GM12878 (cell line): ENCODE measurements at regions not wholly inside any gene's neighbourhood (a gene's known extent, or its start where the extent isn't known, plus 50 kb on each side); places are given as distances from the start of the nearest gene placed in this dataset.

Source experiments
- ASH2L ChIP-seq: fragments of 300-600, 200-600 bp; sonication (generic); IDR thresholded peaks from 2 replicates; pipeline ENCODE4 v1.6.1; 2017; ENCODE audit warnings: low read depth, mild to moderate bottlenecking, borderline replicate concordance
- ATF7 ChIP-seq: fragments of 450-650 bp; IDR thresholded peaks from 2 replicates; pipeline ENCODE4 v1.6.1; 2016; ENCODE audit warnings: low read depth, mild to moderate bottlenecking
- CHD4 ChIP-seq: fragments of 200-600 bp; sonication (generic); IDR thresholded peaks from 2 replicates; pipeline ENCODE4 v1.6.1; 2016; ENCODE audit warnings: mild to moderate bottlenecking
- DPF2 ChIP-seq: fragments of 450-650 bp; IDR thresholded peaks from 2 replicates; pipeline ENCODE4 v1.6.1; 2017; ENCODE audit warnings: mild to moderate bottlenecking
- EP300 ChIP-seq, 2 experiments: fragments of 150-350 bp in 1 of 2; IDR thresholded peaks; 2 replicates each; pipeline ENCODE4 v1.6.1; 2011 to 2012; ENCODE audit warnings: low read depth in 2 of 2, low read length in 2 of 2, borderline replicate concordance in 1 of 2, improper control_type of control experiment in 1 of 2, inconsistent platforms in 1 of 2; ENCODE audit not compliant: control insufficient read depth in 1 of 2
- EZH2 ChIP-seq: IDR thresholded peaks from 2 replicates; pipeline ENCODE4 v1.6.1; 2012; ENCODE audit warnings: low read depth, mild to moderate bottlenecking, control low read depth, inconsistent platforms, low read length, borderline replicate concordance; ENCODE audit not compliant: control insufficient read depth
- FOXK2 ChIP-seq: fragments of 450-650 bp; IDR thresholded peaks from 2 replicates; pipeline ENCODE4 v1.6.1; 2017; ENCODE audit warnings: mild to moderate bottlenecking, moderate library complexity
- IKZF1 ChIP-seq: fragments of 450-650 bp; conservative IDR thresholded peaks from 2 replicates; pipeline ENCODE4 v1.6.1; 2017; ENCODE audit warnings: antibody characterized with exemption, mild to moderate bottlenecking
- IKZF2 ChIP-seq, 2 experiments: fragments of 450-650 bp; IDR thresholded peaks; 2 replicates each; pipeline ENCODE4 v1.6.1; 2017; ENCODE audit warnings: mild to moderate bottlenecking in 2 of 2, moderate library complexity in 2 of 2
- NFXL1 ChIP-seq: fragments of 450-650 bp; IDR thresholded peaks from 2 replicates; pipeline ENCODE4 v1.6.1; 2017; ENCODE audit warnings: antibody characterized with exemption, mild to moderate bottlenecking, borderline replicate concordance
- NR2F1 ChIP-seq: fragments of 450-650 bp; conservative IDR thresholded peaks from 2 replicates; pipeline ENCODE4 v1.6.1; 2017; ENCODE audit warnings: mild to moderate bottlenecking
- POLR2A ChIP-seq: IDR thresholded peaks from 2 replicates; pipeline ENCODE4 v1.6.1; 2011; ENCODE audit warnings: low read depth, mild to moderate bottlenecking, low read length
- POLR2AphosphoS5 ChIP-seq: IDR thresholded peaks from 2 replicates; pipeline ENCODE4 v1.6.1; 2011; ENCODE audit warnings: mild to moderate bottlenecking, low read length, inconsistent platforms
- RUNX3 ChIP-seq: IDR thresholded peaks from 2 replicates; pipeline ENCODE4 v1.6.1; 2012; ENCODE audit warnings: low read length, inconsistent platforms
- STAT3 ChIP-seq: IDR thresholded peaks from 2 replicates; pipeline ENCODE4 v1.6.1; 2011; ENCODE audit warnings: low read depth, low read length, improper control_type of control experiment
- SUZ12 ChIP-seq: fragments of 200-600 bp; sonication (generic); IDR thresholded peaks from one replicate; pipeline ENCODE4 v1.6.1; 2018; ENCODE audit warnings: antibody characterized with exemption, mild to moderate bottlenecking; ENCODE audit not compliant: unreplicated experiment
- TAF1 ChIP-seq: IDR thresholded peaks from 2 replicates; pipeline ENCODE4 v1.6.1; 2011; ENCODE audit warnings: mild to moderate bottlenecking, low read depth, low read length, borderline replicate concordance
- TBL1XR1 ChIP-seq: IDR thresholded peaks from 2 replicates; pipeline ENCODE4 v1.6.1; 2012; ENCODE audit warnings: low read depth, low read length, improper control_type of control experiment
- ZBTB11 ChIP-seq: fragments of 450-650 bp; formaldehyde crosslinking; IDR thresholded peaks from 2 replicates; pipeline ENCODE4 v1.5.0; 2022; ENCODE audit warnings: mild to moderate bottlenecking, missing genetic modification characterization
- ZNF622 ChIP-seq: fragments of 450-650 bp; IDR thresholded peaks from 2 replicates; pipeline ENCODE4 v1.6.1; 2017; ENCODE audit warnings: mild to moderate bottlenecking, inconsistent platforms
- TF ChIP-seq, protein P1 (sequence below): fragments of 450-650 bp; formaldehyde crosslinking; IDR thresholded peaks from 2 replicates; pipeline ENCODE4 v1.4.0; 2020; ENCODE audit warnings: mild to moderate bottlenecking, moderate library complexity
- TF ChIP-seq, protein P2 (sequence below): fragments of 450-650 bp; IDR thresholded peaks from 2 replicates; pipeline ENCODE4 v1.6.1; 2017; ENCODE audit warnings: mild to moderate bottlenecking

DNA sequence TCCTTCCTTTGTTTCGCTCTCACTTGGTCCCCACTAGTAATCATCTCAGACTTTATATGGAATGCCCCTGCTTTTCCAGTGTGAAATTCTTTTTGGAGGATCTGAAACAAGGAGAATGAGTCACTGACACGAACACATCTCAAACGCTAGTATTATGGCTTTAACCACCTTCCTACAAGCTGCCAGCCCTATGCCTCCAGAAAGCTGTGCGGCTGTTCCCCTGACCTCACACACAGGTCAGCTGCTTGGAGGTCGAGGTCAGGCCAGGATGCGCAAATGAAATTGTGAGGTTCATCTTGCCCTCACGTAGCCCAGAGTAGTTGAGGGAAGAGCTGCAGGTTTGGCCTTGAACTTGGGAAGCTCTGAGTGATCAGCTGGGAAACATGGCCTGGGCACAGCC is 449.8 kb downstream of the FGF9 start (continued):
- TF ChIP-seq, protein P1, sequence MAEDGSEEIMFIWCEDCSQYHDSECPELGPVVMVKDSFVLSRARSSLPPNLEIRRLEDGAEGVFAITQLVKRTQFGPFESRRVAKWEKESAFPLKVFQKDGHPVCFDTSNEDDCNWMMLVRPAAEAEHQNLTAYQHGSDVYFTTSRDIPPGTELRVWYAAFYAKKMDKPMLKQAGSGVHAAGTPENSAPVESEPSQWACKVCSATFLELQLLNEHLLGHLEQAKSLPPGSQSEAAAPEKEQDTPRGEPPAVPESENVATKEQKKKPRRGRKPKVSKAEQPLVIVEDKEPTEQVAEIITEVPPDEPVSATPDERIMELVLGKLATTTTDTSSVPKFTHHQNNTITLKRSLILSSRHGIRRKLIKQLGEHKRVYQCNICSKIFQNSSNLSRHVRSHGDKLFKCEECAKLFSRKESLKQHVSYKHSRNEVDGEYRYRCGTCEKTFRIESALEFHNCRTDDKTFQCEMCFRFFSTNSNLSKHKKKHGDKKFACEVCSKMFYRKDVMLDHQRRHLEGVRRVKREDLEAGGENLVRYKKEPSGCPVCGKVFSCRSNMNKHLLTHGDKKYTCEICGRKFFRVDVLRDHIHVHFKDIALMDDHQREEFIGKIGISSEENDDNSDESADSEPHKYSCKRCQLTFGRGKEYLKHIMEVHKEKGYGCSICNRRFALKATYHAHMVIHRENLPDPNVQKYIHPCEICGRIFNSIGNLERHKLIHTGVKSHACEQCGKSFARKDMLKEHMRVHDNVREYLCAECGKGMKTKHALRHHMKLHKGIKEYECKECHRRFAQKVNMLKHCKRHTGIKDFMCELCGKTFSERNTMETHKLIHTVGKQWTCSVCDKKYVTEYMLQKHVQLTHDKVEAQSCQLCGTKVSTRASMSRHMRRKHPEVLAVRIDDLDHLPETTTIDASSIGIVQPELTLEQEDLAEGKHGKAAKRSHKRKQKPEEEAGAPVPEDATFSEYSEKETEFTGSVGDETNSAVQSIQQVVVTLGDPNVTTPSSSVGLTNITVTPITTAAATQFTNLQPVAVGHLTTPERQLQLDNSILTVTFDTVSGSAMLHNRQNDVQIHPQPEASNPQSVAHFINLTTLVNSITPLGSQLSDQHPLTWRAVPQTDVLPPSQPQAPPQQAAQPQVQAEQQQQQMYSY (CRISPR knock-in tag), result no peak
- TF ChIP-seq RUNX3 (peak; percentile 39), ATF7 (no peak), ASH2L (no peak), IKZF2 (IDR thresholded peaks at IDR 0.05) (0 out of 4 replicates have a peak, but pooled peaks of 1 of the 2 experiments have one; percentile 21), DPF2 (no peak), EZH2 (no peak), TAF1 (no peak), FOXK2 (no peak), SUZ12 (no peak), IKZF1 (no peak), NFXL1 (no peak), ZBTB11 (CRISPR knock-in tag) (no peak), POLR2A (no peak), ZNF622 (no peak), NR2F1 (peak; percentile 67; the same call in 1 of the 2 replicates), CHD4 (no peak), POLR2AphosphoS5 (no peak), TBL1XR1 (no peak), STAT3 (no peak), EP300 (IDR thresholded peaks at IDR 0.05; ENCODE audit: borderline replicate concordance in 1 of 2, control insufficient read depth in 1 of 2, low read depth in 2 of 2, low read length in 2 of 2) (peak in 1 of 2 experiments; percentile 31; a peak in 1 of 4 replicates)
- TF ChIP-seq, protein P2, sequence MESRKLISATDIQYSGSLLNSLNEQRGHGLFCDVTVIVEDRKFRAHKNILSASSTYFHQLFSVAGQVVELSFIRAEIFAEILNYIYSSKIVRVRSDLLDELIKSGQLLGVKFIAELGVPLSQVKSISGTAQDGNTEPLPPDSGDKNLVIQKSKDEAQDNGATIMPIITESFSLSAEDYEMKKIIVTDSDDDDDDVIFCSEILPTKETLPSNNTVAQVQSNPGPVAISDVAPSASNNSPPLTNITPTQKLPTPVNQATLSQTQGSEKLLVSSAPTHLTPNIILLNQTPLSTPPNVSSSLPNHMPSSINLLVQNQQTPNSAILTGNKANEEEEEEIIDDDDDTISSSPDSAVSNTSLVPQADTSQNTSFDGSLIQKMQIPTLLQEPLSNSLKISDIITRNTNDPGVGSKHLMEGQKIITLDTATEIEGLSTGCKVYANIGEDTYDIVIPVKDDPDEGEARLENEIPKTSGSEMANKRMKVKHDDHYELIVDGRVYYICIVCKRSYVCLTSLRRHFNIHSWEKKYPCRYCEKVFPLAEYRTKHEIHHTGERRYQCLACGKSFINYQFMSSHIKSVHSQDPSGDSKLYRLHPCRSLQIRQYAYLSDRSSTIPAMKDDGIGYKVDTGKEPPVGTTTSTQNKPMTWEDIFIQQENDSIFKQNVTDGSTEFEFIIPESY, result no peak
- TF ChIP-seq, all 136 proteins: peak for 7
